Daoy (cell line): ENCODE measurements at regions not wholly inside any gene's neighbourhood (a gene's known extent, or its start where the extent isn't known, plus 50 kb on each side); places are given as distances from the start of the nearest gene placed in this dataset.

ENCODE experiments used
- DNase-seq: peaks from one replicate; pipeline ENCODE4 v3.0.0-alpha.2; 2015; ENCODE audit warnings: low read depth

DNA sequence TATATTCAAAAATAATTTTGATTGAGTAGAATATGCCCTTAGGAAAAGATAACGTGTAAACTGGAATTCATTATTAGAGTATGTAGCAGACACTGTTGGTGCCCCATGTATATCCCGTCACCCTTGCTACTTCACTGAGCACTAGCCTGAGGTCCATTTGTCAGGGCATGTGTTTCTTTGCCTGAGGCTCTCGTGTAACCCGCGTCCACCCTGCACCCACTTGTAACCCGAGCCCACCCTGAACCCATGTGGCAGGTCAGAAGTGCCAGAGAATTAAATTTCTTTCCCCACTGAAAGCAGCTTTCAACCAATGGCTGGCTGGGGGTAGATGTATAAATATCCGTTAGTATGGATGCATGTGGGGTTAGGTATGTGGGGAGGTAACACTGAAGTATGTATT lies 474.2 kb upstream of the ZNF385D start:
- no peak for DNase-seq

DNA sequence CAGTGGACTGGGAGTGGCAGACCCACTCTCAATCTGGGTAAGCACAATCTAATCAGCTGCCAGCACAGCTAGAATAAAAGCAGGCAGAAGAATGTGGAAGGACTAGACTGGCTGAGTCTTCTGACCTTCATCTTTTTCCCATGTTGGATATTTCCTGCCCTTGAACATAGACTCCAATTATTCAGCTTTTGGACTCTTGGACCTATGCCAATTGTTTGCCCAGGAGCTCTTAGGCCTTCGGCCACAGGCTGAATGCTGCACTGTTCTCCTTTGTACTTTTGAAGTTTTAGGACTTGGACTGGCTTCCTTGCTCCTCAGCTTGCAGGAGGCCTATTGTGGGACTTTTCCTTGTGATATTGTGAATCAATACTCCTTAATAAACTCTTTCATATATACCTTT lies 477.7 kb upstream of the ZNF385D start:
- DNase-seq, result no peak

DNA sequence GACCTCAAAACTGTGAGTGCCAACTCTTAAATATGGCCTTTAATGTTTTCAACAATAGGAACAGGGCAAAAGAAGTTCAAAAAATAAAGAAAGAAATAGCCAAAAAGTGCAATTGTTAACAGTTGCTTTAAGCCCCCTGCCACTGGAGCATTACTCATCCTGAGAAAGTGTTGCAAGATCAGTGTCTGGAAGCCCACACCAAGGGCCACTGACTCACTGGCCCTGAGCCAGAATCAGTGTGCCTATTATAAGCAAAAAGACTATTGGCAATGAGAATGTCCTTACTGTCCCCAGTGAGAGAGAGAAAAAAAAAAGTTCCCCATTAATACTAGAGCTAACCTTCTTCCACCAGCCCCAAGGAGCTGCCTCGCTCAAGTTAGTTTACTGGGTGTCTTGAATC lies 480.1 kb upstream of the ZNF385D start:
- DNase-seq, result no peak

DNA sequence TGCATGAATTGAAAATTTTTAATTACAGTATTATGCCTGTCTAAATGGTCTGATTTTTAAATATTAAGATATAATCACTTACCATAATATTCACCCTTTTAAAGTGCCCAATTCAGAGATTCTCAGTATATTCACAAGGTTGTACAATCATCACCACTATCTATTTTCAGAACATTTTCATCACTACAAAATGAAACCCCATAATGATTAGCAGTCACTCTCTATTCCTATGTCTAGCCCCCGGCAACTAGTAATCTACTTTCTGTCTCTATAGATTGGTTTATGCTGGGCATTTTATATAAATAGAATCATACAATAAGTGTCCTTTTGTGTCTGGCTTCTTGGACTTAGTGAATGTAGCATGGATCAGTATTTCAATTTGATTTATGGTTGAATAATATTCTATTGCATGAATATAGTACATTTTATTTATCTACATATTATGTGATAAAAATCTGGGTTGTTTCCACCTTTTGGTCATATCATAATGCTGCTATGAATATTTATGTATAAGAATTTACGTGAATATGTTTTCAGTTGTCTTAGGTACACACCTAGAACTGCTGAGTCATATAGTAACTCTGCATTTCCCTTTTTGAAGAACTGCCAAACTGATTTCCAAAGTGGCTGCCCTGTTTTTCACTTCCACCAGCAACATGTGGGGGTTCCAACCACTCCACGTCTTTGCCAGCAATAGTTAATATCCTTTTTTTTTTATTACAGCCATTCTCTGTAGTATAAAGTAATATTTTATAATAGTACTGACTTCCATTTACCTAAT lies 485.7 kb upstream of the ZNF385D start:
- DNase-seq, result no peak

DNA sequence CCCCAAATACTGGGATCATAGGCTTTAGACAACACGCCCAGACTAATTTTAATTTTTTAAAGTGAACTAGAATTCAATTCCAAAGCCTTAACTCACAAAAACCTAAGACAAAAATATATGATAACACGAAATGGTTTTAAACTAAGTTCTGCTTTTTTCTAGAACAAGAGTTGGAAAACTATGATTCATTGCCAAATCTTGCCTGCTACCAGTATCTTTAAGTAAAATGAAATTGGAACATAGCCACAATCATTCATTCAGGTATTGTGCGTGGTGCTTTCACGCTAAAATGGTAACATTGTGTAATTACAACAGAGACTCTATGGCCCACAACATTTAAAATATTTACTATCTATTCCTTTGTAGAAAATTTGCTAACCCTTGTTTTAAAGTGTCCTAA lies 488.0 kb upstream of the ZNF385D start:
- DNase-seq, result no peak

DNA sequence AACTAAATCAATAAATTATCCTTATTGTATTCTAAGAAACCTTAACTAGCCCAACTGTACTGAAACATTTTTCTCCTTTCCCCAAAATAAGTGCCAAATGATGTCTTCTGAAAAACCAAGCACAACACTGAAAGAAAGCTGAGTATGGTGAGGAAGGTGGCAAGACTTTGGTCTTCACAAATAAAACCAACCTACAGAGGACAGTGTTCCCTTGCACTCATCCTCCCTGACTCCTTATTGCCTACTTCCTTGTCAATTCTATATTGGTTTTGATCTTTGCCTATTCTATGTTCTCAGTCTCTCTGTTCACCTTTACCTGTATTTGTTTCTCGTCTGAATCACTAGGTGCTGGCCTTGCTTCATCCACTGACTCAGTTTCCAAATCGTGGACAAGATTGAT lies 490.1 kb upstream of the ZNF385D start:
- no peak for DNase-seq

DNA sequence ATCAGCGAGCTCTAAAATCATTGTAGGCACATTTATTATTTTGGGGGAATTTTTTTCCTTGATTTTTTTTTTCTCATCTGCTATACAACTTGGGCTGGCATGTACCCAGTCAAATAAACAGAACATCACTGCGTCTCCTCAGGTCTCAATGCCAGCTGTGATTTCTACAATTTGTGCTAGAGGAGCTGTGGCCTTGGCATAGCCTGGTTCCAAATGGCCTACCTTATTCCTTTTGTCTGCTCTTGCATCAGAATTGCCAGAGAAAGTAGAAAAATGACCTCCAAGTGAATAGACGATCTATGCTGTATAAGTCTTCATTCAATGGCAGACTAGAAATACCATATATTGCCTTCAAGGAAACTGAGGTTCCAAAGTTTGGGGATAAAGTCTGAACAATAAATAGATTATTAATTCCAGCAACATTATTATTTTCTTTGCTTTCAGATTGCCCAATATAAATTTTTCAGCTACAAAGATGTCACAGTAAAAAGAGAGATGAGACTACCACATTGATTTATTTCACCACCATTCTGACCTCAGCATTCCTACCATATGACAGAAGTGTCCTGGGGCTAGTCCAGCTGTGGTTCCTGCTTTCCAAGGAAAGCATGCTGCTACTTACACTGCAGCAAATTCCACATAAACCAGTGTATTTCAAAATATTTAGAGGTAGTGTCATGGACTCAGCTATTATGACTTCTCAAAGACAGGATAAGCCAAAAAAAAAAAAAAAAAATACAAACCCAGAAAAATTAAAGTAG lies 493.9 kb upstream of the ZNF385D start:
- no peak for DNase-seq

DNA sequence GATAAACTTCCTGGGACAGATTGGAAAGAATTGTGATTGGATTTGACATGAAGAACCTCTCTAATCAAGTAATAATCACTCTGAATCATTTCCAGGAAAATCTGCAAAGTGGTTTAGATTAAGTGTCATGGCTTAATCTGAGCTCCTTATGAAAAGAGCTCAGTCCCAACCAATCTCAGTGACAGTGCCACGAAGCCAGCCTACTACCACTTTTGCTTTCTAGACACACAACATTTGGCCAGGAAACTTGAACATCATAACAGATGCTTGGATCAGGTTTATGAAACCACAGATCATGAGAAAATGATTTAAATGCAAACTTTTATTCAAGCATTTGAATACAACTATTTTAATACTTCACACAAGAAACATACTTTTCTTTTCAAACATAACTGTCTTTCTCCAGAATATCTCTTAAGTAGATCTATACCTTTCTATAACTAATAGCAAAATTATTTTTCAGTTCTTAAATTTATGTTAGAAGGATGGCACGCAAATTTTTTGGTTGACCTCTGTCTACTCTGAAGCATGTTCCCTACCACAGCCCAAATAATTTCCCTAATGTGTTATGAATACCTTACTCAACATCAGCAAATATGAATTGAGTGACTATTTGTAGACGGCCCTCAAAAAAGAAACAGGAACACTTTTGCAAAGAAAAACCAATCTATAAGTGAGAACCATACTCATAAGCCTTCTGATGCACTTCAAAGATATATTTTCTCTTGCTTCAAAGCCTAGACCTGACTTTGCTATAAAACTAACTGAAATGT lies 495.0 kb upstream of the ZNF385D start:
- DNase-seq, result no peak

DNA sequence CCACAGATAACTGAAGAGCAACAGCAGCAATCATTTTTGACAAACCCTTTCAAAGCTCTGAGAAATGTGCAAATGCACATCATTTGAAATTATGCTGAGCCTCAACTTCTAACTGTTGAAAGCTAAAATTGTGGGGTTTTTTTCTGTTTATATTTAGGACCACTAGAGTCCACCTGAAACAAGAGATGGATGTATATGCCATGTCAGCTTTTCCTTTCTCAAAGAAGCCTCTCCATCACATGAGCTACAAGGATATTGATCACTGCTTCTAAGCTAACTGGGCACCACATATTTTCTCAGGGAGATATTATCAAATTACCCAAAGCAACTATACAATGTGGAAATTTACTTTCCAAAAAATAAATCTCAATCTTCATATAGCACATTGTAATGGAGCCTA lies 498.6 kb upstream of the ZNF385D start:
- DNase-seq, result no peak

DNA sequence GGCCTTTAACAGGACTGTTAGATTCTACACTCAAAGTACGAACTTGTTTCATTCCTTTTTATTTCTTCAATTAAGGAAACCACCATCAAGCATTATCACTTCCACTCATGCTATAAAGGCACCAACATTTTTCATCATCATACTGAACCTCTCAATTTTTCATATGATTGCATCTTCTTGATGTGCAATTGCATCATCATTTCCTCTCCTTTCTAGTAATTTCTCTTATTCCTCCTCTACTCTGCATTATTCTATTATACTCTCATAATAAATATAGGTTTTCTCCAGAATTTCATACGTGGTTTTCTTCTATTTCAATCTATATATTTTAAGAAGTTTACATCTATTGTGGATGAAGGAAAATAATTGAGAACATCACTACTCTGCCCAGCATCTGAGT lies 506.2 kb upstream of the ZNF385D start:
- no peak for DNase-seq

DNA sequence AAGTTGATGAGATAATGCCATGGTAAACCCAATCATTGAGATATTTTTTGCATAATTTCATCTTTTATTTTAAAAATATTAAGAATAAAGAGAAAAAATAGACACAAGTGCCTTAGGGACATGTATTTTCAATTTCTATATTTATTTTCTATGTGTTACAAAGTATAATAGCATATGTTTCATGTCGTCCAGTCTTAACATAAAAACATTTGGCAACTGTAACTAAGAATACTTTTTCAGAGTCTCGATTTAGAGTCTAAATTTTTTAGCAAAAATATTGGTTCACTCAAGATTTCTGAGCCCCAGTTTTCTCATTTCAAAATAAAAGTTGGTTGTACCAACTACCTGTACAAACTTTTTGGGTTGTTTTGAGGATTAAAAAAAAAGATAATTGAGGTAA lies 511.4 kb upstream of the ZNF385D start:
- no peak for DNase-seq

DNA sequence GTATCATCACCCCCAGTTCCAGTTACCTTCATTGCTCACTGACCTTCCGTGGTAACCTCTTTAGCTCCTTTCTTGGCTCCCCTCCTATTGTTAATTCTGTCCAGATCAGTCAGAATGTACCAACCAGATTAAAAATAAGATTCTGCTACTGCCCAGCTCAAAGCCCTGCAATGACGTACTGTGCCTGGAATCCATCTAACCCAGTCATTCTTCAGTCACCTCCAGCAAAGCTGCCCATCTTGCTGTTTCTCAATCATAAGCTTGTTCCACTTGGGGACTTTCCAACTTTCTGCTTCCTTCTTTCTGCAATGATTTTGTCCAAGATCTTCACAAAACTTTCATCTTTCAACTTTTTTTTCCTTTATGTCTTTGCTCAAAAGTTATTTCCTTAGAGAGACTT lies 512.0 kb upstream of the ZNF385D start:
- DNase-seq, result no peak

DNA sequence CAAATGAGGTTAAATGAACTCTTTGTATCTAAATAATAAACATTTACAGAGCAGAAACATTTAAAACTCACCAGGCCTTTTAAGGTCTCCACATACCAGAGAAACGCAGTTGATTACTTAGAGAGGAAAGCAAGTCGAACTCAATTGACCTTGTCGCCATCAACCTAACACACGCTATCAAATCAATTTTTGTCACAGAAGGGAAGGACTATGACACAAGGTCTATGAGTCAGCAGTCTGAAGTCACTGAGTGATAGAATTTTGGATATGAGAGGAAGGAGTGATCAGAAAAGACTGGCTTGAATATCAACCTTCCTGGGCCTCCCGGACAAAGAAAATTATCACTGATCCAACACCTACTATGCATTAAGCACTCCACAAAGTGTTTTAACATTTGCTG lies 514.4 kb upstream of the ZNF385D start:
- no peak for DNase-seq

DNA sequence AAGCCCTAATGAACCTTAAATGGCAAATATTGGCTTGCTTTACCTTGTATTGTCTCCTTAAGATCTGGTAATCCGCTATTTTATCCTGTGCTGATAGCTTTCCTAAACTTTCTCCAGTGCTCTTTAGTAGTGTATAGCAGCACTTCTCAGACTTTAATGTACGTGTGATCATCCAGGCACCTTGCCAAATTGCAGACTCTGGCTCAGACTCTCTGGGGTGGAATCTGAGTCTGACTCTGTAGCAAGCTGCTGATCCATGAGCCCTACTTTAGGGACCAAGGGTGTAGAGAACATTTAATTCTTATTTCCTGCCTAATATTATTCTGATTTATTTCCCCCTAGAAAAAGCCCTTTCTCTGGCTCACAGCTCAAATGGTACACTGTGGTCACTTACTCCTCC lies 518.8 kb upstream of the ZNF385D start:
- DNase-seq, result no peak

DNA sequence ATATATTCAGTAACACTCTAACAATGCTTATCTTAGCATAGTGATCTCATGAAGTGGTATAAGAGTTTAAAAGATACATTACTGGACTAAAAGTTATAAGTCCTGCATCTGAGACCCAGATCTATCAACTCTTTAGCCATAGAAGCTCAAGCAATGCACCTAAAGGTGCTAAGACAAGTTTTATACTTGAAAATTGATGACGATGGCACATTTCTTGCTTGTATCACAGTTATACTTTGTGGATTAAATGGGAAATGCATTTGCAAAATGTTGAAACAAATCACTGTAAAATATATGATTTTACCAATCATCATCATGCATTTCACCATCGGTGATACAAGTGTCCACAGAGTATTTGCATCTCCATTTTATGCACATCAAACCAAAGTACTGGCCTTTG lies 525.3 kb upstream of the ZNF385D start:
- DNase-seq, result no peak

DNA sequence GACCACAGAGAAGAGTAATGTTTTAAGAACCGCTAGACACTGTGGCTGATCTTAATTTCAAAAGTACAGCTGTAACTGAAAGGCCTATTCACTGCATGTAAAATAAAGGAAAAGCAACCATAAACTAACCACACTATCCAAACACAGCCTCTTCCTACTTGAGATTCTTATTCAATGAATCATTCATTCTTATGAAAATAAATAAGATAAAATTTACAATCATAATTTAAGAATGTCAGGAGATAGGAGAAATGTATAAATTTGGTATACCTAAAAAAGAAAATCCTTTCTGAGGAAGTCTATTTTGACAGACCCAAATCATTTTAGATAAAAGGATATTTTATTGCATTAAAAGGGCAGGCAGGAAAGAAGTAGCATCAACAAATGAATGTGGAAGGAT lies 533.5 kb upstream of the ZNF385D start:
- DNase-seq, result no peak

DNA sequence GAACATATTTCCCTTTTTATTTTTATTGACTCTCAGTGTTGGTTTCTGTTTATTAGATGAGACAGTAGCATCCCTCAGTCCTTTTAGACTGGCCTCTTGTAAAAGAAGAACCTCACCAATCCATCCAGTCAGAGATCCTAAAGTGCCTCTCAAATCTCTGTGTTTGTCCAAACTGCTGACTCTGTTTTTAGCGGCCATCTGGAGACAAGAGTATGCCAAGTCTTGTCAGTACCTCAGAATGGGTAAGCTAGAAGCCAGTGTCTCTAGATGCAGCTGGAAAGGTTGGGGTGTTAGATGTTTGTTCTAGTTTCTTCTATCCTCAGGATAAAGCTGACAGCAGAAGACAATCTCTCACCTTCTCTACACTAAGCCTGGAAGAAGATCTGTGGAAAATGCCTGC lies 537.7 kb upstream of the ZNF385D start:
- no peak for DNase-seq

DNA sequence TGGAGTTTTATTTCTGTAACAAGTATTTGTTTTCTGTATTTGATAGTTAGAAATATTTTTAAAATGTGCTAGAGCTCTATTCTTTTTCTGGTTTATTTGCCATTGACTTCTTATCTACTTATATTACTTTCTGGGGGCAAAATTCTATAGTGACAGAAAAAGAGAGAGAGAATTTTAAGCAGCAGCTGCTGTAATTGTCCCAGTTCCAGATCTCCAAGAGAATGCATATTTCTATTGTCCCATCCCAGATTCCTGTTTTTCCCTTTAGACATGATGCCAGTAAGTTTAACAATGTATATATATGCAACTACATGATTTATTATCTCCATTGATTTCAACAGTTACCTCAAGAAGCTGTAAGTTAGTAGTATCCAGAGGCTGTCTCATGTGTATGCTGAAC lies 541.7 kb upstream of the ZNF385D start:
- no peak for DNase-seq

DNA sequence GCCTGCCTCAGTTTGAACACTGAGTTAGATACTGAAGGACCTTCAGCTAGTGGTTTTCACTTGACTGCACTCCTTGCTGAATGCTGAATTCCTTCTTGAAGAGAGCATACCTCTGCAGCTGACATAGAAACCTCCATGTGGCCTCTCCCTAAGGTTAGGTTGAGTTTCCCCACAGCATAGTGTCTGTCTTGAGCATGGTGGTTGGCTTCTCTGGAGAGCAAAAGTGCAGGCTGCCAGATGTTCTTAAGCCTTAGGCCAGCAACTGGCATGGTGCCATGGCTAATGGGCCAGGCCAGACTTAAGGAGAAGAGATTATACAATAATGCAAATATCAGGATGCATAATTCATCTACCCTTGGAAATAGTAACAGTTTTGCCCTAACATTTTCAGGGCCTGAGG lies 545.6 kb upstream of the ZNF385D start:
- no peak for DNase-seq

DNA sequence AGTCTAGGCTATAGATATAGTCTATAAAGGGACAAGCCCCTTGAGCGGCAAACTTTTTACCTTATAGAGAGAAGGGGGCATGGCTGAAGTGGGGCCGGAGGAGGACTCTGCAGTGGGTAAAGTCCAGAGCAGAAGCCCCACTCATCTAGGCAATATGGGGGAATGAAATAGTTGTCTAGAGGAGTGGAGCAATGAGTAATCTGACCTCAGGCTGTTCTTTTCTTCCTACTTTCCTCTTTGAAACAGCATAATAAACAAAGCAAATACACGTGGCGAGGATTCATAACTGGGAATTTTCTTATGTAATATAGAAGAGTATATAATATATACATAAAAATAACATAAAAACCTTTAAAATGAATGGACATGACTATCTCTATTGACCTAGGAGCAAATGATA lies 546.4 kb upstream of the ZNF385D start:
- no peak for DNase-seq

DNA sequence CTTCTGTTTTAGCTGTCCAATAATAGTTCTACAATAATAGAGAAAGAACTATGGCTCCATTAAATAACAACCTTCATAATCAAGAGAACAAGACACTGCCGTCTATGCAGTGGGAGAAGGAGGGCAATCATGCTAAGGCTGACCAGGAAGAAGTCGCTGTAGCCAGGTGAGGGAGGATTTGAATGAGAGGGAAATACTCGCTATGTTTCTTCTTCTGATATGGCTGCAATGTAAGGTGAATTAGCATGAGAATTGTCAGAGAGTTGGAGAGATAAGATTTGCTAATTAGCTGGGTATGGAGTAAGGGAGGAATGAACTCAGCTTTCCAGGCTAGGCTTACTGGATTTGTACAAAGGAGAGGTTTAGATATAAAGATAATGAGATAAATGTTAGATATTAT lies 555.4 kb upstream of the ZNF385D start:
- DNase-seq, result no peak

DNA sequence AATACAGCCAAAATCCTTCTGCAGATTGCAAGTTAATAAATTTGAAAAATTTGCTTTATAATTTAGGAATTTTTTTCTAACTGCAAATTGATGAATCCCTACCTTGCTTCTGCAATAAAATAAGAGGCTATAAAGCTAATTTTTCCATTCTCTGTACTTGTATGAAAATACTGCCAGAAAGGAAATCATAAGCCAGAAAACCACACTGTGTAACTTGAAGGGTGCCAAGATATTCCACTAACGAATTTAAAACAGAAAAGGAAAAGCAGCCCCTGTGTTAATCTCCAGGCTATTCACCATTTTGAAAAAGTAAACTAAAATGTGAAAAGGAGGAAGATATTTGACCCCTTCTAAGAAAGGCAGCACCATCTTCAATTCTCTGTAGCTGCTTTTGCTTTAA lies 557.9 kb upstream of the ZNF385D start:
- DNase-seq, result no peak

DNA sequence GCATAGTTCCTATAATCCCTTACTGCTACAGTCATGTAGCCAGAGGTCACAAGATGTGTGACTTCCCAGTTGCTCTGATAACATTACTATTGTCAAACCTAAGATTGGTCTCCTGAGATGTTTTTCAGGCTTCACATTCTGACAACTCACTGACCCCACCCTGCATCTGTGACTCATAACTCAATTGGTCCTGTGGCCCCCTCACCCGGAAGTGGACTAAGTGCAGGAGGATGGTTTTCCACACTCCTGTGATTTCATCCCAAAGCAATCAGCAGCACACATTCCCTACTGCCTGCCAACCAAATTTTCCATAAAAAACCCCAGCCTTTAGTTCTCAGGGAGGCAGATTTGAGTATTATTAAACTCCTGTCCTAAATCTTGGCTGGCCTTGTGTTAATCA lies 564.9 kb upstream of the ZNF385D start:
- DNase-seq, result no peak
